Panc1 (cell line): ENCODE measurements at regions not wholly inside any gene's neighbourhood (a gene's known extent, or its start where the extent isn't known, plus 50 kb on each side); places are given as distances from the start of the nearest gene placed in this dataset.

Experiments
- POLR2AphosphoS5 ChIP-seq: IDR thresholded peaks from 2 replicates; pipeline ENCODE4 v1.6.1; 2012; ENCODE audit warnings: mild to moderate bottlenecking, low read depth, low read length, moderate library complexity
- SIN3A ChIP-seq: IDR thresholded peaks from 2 replicates; pipeline ENCODE4 v1.6.1; 2012; ENCODE audit warnings: low read depth, mild to moderate bottlenecking, low read length, moderate library complexity, borderline replicate concordance; ENCODE audit not compliant: insufficient read depth
- TF ChIP-seq, protein P1 (sequence below): fragments of 450-650 bp; IDR thresholded peaks from 2 replicates; pipeline ENCODE4 v1.5.1; 2017; ENCODE audit warnings: mild to moderate bottlenecking

DNA sequence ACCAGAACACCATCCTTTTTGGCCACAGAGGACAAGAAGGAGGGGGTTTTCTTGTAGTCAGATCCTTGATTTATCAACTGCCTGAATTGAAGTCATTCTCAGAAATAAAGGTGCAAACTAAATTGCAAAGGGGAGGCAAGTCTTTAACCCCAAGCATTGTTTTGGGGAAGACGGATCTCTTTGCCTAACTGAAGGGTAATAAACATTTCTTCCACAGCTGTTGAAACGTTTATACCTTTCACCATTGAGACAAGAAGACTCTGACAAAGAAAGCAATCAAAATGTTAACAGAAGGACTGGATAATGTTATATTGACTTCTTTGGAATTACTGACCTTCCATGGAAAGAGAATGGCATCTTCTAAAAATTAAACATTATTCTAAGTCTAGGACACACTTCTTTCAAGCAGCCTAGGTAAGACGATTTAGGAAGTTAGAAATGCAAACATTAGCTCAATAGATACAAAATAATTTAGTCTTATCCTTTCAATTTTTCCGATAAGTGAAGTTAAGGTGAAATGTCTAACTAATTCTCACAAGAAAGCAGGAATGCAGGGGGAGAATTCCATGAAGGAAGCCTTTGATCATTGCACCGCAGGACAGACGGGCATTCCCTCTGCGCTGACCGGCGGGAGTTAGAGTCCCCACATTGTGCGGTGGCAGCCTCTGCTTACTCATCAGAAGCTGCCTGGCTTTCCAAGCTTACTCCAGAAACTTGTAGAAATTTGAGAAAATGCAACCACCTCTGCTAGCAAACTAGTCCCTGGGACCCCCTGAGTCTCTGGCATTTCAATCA lies 69.4 kb upstream of the COPS8 start:
- no peak for TF ChIP-seq POLR2AphosphoS5
- no peak for TF ChIP-seq SIN3A
- TF ChIP-seq, protein P1, sequence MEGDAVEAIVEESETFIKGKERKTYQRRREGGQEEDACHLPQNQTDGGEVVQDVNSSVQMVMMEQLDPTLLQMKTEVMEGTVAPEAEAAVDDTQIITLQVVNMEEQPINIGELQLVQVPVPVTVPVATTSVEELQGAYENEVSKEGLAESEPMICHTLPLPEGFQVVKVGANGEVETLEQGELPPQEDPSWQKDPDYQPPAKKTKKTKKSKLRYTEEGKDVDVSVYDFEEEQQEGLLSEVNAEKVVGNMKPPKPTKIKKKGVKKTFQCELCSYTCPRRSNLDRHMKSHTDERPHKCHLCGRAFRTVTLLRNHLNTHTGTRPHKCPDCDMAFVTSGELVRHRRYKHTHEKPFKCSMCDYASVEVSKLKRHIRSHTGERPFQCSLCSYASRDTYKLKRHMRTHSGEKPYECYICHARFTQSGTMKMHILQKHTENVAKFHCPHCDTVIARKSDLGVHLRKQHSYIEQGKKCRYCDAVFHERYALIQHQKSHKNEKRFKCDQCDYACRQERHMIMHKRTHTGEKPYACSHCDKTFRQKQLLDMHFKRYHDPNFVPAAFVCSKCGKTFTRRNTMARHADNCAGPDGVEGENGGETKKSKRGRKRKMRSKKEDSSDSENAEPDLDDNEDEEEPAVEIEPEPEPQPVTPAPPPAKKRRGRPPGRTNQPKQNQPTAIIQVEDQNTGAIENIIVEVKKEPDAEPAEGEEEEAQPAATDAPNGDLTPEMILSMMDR, result no peak
